GM19324 (cell line): ENCODE measurements at regions not wholly inside any gene's neighbourhood (a gene's known extent, or its start where the extent isn't known, plus 50 kb on each side); places are given as distances from the start of the nearest gene placed in this dataset.
"Not testable (repeated sequence)": the region's sequence is repeated elsewhere in the genome, so short reads cannot be mapped to it uniquely, and the experiment has no call there.

Source experiments
- ATAC-seq: cut with Tn5 transposase; IDR thresholded peaks from one replicate; pipeline ENCODE4 v1.9.1; 2021; ENCODE audit warnings: mild to moderate bottlenecking, moderate library complexity; ENCODE audit not compliant: unreplicated experiment, low FRiP score

DNA sequence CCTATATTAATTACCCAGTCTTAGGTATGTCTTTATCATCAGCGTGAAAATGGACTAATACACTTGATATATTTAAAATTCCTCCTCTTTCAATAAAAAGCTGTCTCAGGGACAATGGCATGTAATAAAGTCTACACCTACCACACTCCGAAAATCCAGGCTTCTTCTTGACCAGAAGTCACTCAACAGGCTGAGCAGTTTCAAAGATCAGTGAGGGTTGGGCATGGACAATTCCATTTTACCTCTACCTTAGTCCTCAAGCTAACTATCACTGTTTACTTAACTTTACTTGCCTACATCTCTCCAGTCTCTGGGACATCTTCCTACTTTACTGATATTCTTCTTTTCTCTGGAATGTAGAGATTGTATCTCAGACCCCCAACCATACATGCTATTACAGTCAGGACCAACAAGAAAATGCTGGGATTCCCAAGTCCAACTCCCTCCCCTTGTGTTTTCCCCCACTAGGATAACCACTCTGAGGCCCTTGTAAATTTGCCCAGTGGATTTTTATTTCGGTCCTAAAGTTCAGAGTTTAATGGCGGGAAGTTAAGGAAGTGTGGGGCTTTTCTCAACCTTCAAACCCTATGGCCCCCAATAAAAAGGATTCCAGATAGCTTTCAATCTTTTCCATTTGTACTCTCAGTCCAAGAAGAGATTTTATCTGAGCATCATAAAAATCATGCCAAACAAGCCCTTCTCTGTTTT lies 137.1 kb upstream of the TSC22D2 start:
- no peak for ATAC-seq

DNA sequence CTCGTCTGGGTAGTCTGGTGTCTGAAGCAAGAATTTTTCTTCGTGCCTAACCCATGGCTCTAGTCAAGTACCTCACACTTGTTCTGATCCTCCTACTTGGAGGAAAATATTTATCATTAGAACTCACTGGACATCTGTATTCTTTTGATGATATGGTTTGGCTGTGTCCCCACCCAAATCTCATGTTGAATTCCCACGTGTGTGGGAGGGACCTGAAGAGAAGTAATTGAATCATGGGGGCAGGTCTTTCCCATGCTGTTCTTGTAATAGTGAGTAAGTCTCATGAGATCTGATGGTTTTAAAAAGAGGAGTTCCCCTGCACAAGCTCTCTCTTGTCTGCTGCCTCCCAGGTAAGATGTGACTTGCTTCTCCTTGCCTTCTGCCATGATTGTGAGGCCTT lies 137.7 kb upstream of the TSC22D2 start:
- not testable (repeated sequence) for ATAC-seq

DNA sequence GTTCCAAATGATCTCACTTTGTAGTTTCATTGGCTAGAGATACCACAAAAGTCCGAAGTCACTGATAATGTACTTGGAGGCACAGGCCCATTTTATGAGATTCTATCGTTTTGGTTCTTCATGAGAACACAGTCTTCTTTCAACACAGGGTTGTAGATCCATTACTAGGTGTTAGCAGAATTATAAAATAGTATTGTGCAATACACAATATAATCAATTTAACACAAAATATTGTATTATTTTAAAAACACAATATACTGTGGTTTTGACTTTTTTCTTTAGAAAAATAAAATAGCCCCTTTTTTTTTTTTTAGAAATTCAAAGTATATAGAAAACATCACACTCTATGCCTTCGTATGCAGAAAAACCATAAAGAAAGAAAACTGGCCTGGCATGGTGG lies 138.6 kb upstream of the TSC22D2 start:
- no peak for ATAC-seq

DNA sequence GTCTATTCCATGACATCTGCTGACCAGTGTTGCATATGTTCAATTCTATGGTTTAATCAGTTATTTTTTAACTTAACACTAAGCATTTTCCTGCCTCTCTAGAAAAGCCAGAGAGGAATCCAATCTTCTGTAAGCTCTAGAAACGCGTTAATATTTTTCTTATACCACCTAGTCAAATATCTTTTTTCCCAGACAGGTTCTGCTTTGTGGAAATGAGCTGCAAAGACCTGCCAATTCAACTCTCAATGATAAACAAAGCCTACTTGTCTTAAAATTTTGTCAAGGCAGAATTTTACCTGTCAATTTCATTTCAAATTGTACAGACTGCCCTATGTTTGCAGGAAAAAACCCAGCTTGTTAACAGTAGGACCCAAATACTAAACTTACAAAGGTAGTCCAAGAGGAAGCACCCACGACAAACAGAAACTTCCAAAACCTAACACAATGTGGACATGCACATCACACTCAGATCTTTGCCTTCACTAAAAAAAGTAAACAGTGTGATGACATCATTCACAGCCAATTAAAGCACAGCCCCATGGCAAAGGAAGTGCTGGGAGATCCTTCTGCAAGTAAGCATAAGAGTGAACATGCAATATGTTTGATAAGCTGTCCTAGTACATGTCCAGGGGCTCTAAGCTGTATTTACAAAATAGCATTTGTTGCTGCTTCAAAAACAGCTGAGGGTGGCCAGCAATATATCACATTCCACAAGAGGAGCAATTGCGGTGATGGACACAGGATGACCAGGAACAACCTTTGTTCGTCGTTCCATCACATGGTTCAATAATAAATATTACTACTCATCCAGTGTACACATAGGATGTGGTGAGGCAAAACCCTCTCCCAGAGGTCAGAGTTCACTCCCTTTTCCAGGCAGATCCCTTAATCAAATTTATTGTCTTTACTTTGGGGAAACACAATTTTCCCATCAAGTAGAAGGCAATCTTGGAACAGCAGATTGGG lies 139.4 kb upstream of the TSC22D2 start:
- ATAC-seq, result no peak

DNA sequence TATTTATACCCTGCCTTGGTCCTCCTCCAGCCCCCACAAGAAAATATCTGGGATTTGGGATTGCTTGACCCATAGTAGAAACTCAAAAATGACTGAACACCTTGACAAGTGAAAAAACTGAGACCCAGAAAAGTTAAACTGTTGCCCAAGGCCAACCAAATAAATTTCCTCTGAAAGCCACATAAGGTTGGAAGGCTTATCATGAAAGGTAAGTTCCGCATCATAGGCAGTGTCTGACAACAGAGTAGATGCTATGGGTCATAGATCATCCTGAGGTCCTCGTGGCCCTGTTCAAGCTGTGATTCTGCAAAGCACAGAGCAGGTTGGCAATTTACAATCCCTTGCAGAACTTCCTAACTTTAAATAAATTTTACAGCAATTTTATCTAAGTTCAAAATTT lies 140.8 kb upstream of the TSC22D2 start:
- no peak for ATAC-seq

- no peak for ATAC-seq
Observed at GRCh38 chr3:150265305-150265704, 142.8 kb upstream of the TSC22D2 start.

GRCh38 chr3:150264561-150265279 lies 143.4 kb upstream of the TSC22D2 start:
- ATAC-seq, result no peak

DNA sequence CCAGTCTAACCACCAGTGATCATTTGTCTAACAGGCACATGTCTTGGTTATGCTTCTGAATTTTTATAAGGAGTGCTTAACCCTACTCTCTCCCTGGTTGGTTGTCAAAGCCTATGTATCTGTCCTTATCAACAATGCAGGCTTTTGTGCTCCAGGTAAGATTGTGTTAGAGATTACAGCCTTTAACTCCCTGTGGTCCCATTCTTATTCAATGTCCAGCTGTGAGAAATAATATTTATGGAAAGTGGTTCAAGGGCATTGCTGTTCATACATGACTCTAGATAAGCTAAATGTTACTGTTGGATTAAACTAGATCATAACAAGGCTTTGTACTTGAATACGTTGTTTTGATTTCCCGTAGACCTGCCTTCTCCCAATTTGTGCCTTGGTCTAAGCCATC lies 146.1 kb upstream of the TSC22D2 start:
- no peak for ATAC-seq

- no peak for ATAC-seq
Observed at GRCh38 chr3:150261418-150261817, 146.7 kb upstream of the TSC22D2 start.

DNA sequence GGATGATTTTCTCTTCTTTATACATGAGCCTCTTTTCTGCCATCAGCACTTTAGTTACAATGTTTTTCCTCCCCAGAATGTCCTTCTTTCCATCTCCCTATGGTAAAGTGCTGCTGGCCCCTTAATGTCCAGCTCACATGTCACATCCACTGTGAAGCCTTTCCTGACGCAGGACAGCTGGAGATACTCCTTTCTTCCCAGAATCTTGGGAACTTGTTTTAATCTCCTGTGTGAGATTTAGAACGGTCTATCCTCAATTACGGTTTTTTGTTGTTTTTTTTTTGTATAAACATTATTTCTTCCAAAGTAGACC lies 147.7 kb upstream of the TSC22D2 start:
- no peak for ATAC-seq

- ATAC-seq, result no peak
Observed at GRCh38 chr3:150259526-150260397, 148.3 kb upstream of the TSC22D2 start.

DNA sequence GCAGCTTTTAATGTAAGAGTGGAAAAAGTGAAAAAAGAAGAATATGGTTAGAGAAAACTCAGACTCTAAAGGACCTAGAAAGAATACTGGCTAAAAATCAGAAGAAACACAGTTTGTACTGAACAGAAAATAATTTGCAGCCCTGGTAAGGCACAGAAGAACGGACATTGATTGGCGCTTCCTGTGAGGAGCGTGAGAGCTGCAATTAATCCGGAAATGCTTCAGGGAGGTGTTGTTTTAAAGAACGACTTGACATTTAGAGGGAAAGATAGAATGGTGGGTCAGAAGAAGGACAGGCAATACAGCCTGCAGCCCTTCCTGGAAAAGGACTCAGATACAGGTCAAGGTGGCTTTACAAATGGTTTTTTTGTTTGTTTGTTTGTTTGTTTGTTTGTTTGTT lies 151.3 kb upstream of the TSC22D2 start:
- ATAC-seq, result no peak

- ATAC-seq, result no peak
Observed at GRCh38 chr3:150256318-150256717, 151.8 kb upstream of the TSC22D2 start.

DNA sequence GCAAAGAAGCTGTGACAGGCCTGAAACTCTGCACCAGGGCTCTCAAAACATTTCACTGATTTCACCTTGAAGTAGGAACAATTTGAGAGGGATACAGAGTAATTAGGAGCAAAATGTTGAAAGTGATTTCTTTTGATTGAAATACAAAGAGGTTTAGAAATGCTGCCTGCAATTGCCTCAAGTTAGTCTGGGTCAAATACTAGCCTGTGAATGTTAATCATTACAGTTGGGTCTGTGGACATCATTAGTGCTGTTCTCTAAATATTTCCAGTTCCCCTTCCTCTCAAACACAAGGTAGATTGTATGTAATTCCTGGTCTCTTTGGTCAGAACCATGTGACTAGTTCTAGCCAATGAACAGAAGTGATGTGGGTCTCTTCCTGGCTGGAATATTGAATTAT lies 152.3 kb upstream of the TSC22D2 start:
- ATAC-seq, result no peak

DNA sequence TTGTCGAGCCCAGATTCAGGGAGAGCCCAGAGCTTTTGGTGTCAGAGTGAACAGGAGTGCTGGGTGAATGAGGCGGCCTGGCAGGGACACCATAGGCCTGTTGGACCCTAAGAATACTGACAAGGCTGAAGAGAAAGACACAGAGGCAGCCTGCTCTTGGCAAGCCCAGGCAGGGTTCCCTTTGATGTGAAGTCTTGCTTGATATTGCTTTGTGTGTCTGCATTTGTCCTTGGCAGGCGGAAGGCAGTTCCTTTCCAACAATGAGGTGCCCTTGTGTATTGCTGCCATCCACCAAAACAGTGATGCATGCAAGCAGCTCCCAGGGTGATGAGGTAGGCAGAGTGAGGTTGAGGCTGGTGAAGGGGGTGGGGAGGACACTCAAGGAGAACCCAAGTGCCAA lies 152.7 kb upstream of the TSC22D2 start:
- ATAC-seq, result no peak

DNA sequence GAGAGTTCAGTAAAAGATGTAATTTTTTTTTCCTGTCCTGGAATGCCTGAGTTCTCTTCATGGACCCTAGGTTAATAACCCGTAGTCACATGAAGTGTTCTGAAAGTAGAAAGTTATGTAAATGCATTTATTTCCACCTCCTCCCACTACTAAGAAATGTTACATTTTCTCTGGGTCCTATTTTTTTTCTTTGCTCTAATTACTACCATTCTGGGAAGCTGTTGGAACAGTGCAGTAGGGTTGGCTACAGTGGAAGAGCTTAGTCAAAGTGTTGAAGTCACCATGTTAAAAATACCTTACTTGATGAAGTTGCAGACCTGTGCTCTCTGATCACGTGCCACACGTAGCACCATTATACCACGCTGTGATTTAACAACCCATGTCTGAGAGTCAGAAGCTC lies 153.8 kb upstream of the TSC22D2 start:
- no peak for ATAC-seq

DNA sequence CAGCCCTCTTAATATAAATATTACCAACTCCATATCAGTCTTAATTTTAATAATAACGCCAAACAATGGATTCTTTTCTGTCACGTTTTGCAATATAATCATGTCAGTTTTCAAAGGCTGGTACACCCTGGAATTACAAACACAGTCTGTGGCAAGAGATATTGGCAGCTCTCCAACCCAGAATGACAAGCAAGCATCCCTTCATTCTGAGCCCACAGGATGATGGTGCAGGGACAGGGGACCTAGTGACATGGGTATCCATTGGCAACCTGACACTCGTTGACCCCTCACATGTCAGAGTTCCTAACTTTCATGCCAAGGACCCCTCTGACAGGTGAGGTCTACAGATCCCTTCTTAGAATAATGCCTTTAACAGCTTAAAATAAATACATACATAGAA lies 154.5 kb upstream of the TSC22D2 start:
- no peak for ATAC-seq

DNA sequence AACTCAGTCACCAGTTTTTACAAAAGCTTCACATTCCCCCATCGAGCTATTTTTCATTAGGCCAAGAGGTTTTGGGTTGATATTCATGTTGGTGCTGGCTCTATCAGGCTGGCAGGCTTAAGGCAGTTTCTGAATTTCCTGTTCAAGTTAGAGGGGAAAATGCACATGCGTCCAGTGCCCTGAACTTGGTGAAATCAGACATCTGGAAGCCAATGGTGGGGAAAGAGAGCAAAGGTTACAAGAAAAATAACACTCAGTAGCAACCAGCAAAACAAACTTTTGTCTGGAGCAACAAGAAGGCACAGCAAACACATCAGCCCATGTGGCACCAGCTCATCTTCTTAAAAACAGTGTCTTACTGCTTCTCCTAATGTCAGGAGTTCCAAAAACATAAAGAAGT lies 155.6 kb upstream of the TSC22D2 start:
- no peak for ATAC-seq

DNA sequence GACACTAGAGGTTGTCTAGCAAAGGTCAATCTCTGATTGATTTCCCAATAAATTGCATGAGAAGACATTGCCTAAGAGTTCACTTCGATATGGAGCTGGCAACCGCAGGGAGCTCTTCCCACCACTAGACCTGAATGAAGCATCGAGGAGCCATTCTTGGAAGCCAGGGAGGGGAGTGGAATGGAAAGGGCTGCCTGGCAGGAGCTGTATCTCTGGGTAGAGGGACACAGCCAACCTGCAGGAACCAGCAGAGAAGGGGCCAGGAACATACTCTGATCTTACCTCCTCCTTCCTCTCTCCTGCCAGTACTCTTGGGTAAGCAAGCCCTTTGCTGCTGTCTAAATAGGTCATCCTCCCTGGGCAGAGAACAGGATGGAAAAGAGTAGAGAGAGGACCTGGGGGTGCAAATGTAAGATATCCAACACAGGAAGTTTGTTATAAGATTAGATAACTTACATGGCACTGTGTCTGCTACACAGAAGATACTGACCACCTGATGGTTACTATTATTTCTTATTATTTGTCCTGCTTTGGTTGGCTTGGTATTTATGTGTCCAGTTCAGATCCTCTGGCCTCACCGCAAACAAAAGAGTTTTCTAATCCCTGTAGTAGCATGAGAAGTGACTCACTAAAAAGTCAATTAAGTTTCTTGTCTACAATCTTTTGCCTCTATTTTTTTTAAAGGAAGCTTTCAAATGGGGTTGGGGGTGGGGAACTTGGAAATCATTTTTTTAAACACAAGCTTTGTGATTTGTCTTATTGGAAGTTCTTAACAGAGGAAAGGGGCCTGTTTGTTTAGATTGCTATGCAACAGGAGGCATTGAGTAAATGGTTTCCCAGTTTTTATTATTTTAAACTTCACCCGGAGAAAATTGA lies 156.7 kb upstream of the TSC22D2 start:
- ATAC-seq, result no peak
